H9 (cell line): ENCODE measurements at regions not wholly inside any gene's neighbourhood (a gene's known extent, or its start where the extent isn't known, plus 50 kb on each side); places are given as distances from the start of the nearest gene placed in this dataset.

ENCODE experiments used
- DNase-seq: peaks from one replicate; pipeline ENCODE4 v3.0.0-alpha.2; 2017
- H2AFZ ChIP-seq: one replicate; pipeline ENCODE4 v1.6.1; 2013; ENCODE audit warnings: mild to moderate bottlenecking, low read length, control low read depth, moderate library complexity
- H2AK5ac ChIP-seq: 2 replicates; pipeline ENCODE4 v1.6.1; 2013; ENCODE audit warnings: low read length, control low read depth, mixed read lengths; ENCODE audit not compliant: insufficient read length
- H2BK120ac ChIP-seq: one replicate; pipeline ENCODE4 v1.6.1; 2013; ENCODE audit warnings: low read depth, mild to moderate bottlenecking, low read length, control low read depth, inconsistent platforms; ENCODE audit not compliant: poor library complexity, severe bottlenecking
- H2BK12ac ChIP-seq: 2 replicates; pipeline ENCODE4 v1.6.1; 2013; ENCODE audit warnings: low read length, control low read depth, mixed read lengths, low read depth; ENCODE audit not compliant: insufficient read length
- H2BK15ac ChIP-seq: 2 replicates; pipeline ENCODE4 v1.6.1; 2013; ENCODE audit warnings: low read depth, low read length, control low read depth
- H2BK20ac ChIP-seq: one replicate; pipeline ENCODE4 v1.6.1; 2013; ENCODE audit warnings: low read depth, mild to moderate bottlenecking, low read length, control low read depth, inconsistent platforms; ENCODE audit not compliant: poor library complexity, severe bottlenecking
- H2BK5ac ChIP-seq: 2 replicates; pipeline ENCODE4 v1.6.1; 2013; ENCODE audit warnings: low read length, control low read depth, mixed read lengths; ENCODE audit not compliant: insufficient read length
- H3K14ac ChIP-seq: 2 replicates; pipeline ENCODE4 v1.6.1; 2013; ENCODE audit warnings: low read length, control low read depth; ENCODE audit not compliant: insufficient read depth
- H3K18ac ChIP-seq: 2 replicates; pipeline ENCODE4 v1.6.1; 2013; ENCODE audit warnings: low read depth, mild to moderate bottlenecking, mixed read lengths, low read length, control low read depth; ENCODE audit not compliant: insufficient read length
- H3K23ac ChIP-seq: 2 replicates; pipeline ENCODE4 v1.6.1; 2013; ENCODE audit warnings: low read length, control low read depth, mixed read lengths, low read depth; ENCODE audit not compliant: insufficient read length
- H3K23me2 ChIP-seq: 2 replicates; pipeline ENCODE4 v1.6.1; 2013; ENCODE audit warnings: low read depth, mild to moderate bottlenecking, mixed read lengths, low read length, control low read depth; ENCODE audit not compliant: insufficient read length, poor library complexity, severe bottlenecking
- H3K27ac ChIP-seq: 2 replicates; pipeline ENCODE4 v1.5.1; 2013; ENCODE audit warnings: low read length, control low read depth, mixed read lengths, low read depth; ENCODE audit not compliant: insufficient read length
- H3K27me3 ChIP-seq: 2 replicates; pipeline ENCODE4 v1.6.1; 2013; ENCODE audit warnings: low read length, control low read depth, inconsistent platforms; ENCODE audit not compliant: insufficient read depth
- H3K4ac ChIP-seq: 2 replicates; pipeline ENCODE4 v1.6.1; 2013; ENCODE audit warnings: low read depth, mild to moderate bottlenecking, control low read depth, inconsistent platforms, low read length, moderate library complexity
- H3K4me1 ChIP-seq: 2 replicates; pipeline ENCODE4 v1.6.1; 2013; ENCODE audit warnings: low read length, control low read depth, inconsistent platforms; ENCODE audit not compliant: insufficient read depth
- H3K4me2 ChIP-seq: 2 replicates; pipeline ENCODE4 v1.6.1; 2013; ENCODE audit warnings: low read length, control low read depth, mixed read lengths; ENCODE audit not compliant: insufficient read length, insufficient read depth
- H3K56ac ChIP-seq: 2 replicates; pipeline ENCODE4 v1.6.1; 2013; ENCODE audit warnings: low read depth, mild to moderate bottlenecking, mixed read lengths, low read length, control low read depth; ENCODE audit not compliant: insufficient read length
- H3K79me1 ChIP-seq: 2 replicates; pipeline ENCODE4 v1.6.1; 2013; ENCODE audit warnings: low read depth, mild to moderate bottlenecking, moderate library complexity, low read length, control low read depth, inconsistent platforms; ENCODE audit not compliant: insufficient read depth, poor library complexity, severe bottlenecking
- H3K79me2 ChIP-seq: 2 replicates; pipeline ENCODE4 v1.6.1; 2013; ENCODE audit warnings: low read length, control low read depth, inconsistent platforms; ENCODE audit not compliant: insufficient read depth
- H3K9ac ChIP-seq: 2 replicates; pipeline ENCODE4 v1.6.1; 2013; ENCODE audit warnings: low read length, control low read depth, mixed read lengths; ENCODE audit not compliant: insufficient read length; ENCODE audit errors: extremely low read depth
- H3K9me3 ChIP-seq: one replicate; pipeline ENCODE4 v1.6.1; 2013; ENCODE audit warnings: low read depth, low read length, inconsistent platforms; ENCODE audit not compliant: control insufficient read depth
- H3T11ph ChIP-seq: one replicate; pipeline ENCODE4 v1.6.1; 2013; ENCODE audit warnings: mild to moderate bottlenecking, low read length, control low read depth, inconsistent platforms
- H4K20me1 ChIP-seq: one replicate; pipeline ENCODE4 v1.6.1; 2013; ENCODE audit not compliant: control insufficient read depth, insufficient read length, insufficient read depth
- H4K5ac ChIP-seq: 2 replicates; pipeline ENCODE4 v1.6.1; 2013; ENCODE audit warnings: low read depth, mild to moderate bottlenecking, mixed read lengths, low read length, control low read depth; ENCODE audit not compliant: insufficient read length
- H4K8ac ChIP-seq: replicated peaks from 2 replicates; pipeline ENCODE4 v1.6.1; 2013; ENCODE audit warnings: low read length, control low read depth, mixed read lengths, low read depth; ENCODE audit not compliant: insufficient read length
- H4K91ac ChIP-seq: 2 replicates; pipeline ENCODE4 v1.6.1; 2013; ENCODE audit warnings: low read depth, mild to moderate bottlenecking, moderate library complexity, mixed read lengths, low read length, control low read depth; ENCODE audit not compliant: insufficient read length
- H3K27ac Mint-ChIP-seq, 3 experiments: 2 replicates in 2 of 3; 3 replicates in 1 of 3; pipeline ENCODE4 v1.8.0; 2020 to 2021; ENCODE audit warnings: mixed read lengths in 3 of 3, mild to moderate bottlenecking in 1 of 3, moderate library complexity in 1 of 3
- H3K27me3 Mint-ChIP-seq: 2 replicates; pipeline ENCODE4 v1.8.0; 2021; ENCODE audit warnings: low read depth, mild to moderate bottlenecking, moderate library complexity, mixed read lengths
- H3K36me3 Mint-ChIP-seq, 3 experiments: 2 replicates in 2 of 3; 3 replicates in 1 of 3; pipeline ENCODE4 v1.8.0; 2020 to 2021; ENCODE audit warnings: low read depth in 3 of 3, mixed read lengths in 3 of 3; ENCODE audit not compliant: insufficient read depth in 1 of 3
- H3K4me1 Mint-ChIP-seq, 2 experiments: 2 replicates each; pipeline ENCODE4 v1.8.0; 2020; ENCODE audit warnings: mixed read lengths in 2 of 2
- H3K4me3 Mint-ChIP-seq, 2 experiments: 2 replicates in 1 of 2; 3 replicates in 1 of 2; pipeline ENCODE4 v1.8.0; 2020 to 2021; ENCODE audit warnings: mild to moderate bottlenecking in 2 of 2, mixed read lengths in 2 of 2, moderate library complexity in 1 of 2
- H3K9me3 Mint-ChIP-seq, 2 experiments: 2 replicates in 1 of 2; 3 replicates in 1 of 2; pipeline ENCODE4 v1.8.0; 2020; ENCODE audit warnings: mild to moderate bottlenecking in 2 of 2, mixed read lengths in 2 of 2, moderate library complexity in 1 of 2
- WGBS: extraction: QIAGEN DNeasy Blood & Tissue Kit; methylation state at CpG from one replicate; pipeline ENCODE4 v1.1.7; 2013; ENCODE audit warnings: missing lambda C conversion rate, low lambda C conversion rate, mixed read lengths; ENCODE audit not compliant: insufficient read length; ENCODE audit errors: extremely low coverage; 5-methylcytosine and 5-hydroxymethylcytosine counted together
- TF ChIP-seq, protein P1 (sequence below): fragments of 200-600 bp; sonication (generic); conservative IDR thresholded peaks from 3 replicates; pipeline ENCODE4 v1.8.0; 2021; ENCODE audit warnings: antibody characterized with exemption, mild to moderate bottlenecking

DNA sequence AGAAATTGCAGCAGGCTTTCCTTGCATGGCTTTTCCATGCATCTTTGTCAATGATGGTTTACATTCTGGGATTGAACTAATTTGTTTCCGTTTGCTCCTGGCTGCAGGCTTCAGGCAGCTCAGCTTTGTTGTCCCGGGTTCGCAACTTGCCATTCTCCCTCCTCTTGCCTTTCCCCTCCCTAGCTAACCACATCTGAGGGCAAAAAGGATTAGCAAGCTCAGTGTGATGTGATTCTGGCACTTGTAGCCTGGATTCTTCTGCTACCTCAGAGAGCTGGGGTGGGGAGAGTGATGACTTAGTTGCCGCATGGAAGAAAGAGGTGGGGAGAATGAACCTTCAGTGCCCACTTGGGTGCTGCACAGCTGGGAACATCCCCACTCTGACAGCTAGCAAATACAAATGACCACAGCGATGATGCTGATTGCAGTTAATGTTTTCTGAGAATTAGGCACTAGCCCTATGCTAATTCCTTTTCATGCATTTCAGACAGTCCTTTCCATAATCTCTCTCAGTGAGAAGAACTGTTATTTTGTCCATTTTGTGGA is 120.2 kb upstream of the SALL1 start:
- Histone ChIP-seq H3K27me3 (no peaks in the 10 kb centered on the region), H3K4me1 (no peaks in the 10 kb centered on the region), H3K27ac (no peak overlapping the region), H4K8ac (no peak overlapping the region), H4K91ac (no peak overlapping the region), H3K9ac (no peak overlapping the region), H2BK5ac (no peak overlapping the region), H3K18ac (no peak overlapping the region), H2BK120ac (no peak overlapping the region), H3K56ac (no peak overlapping the region), H3K14ac (no peak overlapping the region), H2AK5ac (no peak overlapping the region), H4K20me1 (no peaks in the 10 kb centered on the region), H2BK15ac (no peak overlapping the region), H2BK20ac (no peak overlapping the region), H3K9me3 (no peaks in the 10 kb centered on the region), H3K23me2 (no peaks in the 10 kb centered on the region), H3K79me2 (no peaks in the 10 kb centered on the region), H3T11ph (no peak overlapping the region), H3K4ac (no peak overlapping the region), H3K4me2 (no peak overlapping the region), H2BK12ac (no peak overlapping the region), H3K23ac (no peak overlapping the region), H4K5ac (no peak overlapping the region), H2AFZ (no peak overlapping the region), H3K79me1 (no peaks in the 10 kb centered on the region)
- H3K27ac Mint-ChIP-seq = no peak overlapping the region
- TF ChIP-seq, protein P1, sequence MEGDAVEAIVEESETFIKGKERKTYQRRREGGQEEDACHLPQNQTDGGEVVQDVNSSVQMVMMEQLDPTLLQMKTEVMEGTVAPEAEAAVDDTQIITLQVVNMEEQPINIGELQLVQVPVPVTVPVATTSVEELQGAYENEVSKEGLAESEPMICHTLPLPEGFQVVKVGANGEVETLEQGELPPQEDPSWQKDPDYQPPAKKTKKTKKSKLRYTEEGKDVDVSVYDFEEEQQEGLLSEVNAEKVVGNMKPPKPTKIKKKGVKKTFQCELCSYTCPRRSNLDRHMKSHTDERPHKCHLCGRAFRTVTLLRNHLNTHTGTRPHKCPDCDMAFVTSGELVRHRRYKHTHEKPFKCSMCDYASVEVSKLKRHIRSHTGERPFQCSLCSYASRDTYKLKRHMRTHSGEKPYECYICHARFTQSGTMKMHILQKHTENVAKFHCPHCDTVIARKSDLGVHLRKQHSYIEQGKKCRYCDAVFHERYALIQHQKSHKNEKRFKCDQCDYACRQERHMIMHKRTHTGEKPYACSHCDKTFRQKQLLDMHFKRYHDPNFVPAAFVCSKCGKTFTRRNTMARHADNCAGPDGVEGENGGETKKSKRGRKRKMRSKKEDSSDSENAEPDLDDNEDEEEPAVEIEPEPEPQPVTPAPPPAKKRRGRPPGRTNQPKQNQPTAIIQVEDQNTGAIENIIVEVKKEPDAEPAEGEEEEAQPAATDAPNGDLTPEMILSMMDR = no peak
- peaks cover 0 to 13% of the 10 kb centered on the region in 2 experiments; a peak in 1 of 4 replicates for H3K4me1 Mint-ChIP-seq
- DNase-seq = no peak
- no peaks in the 10 kb centered on the region; the same call in 1 of the 2 replicates for H3K27me3 Mint-ChIP-seq
- peaks cover 3 to 7% of the 10 kb centered on the region in 2 experiments; a peak in 3 of 5 replicates for H3K9me3 Mint-ChIP-seq
- H3K4me3 Mint-ChIP-seq = no peak overlapping the region
- no CpG with 5 or more reads among the region's 5 CpGs for WGBS
- peaks cover 0 to 4% (median 2%) of the 10 kb centered on the region in 3 experiments; a peak in 2 of 7 replicates for H3K36me3 Mint-ChIP-seq
